T-cell (primary cell): ENCODE measurements at regions not wholly inside any gene's neighbourhood (a gene's known extent, or its start where the extent isn't known, plus 50 kb on each side); places are given as distances from the start of the nearest gene placed in this dataset.

Experiments used
- ATAC-seq, 4 experiments: fragments of 200-7000 bp in 3 of 4; fragments of 150-1000 bp in 1 of 4; cut with Tn5 transposase; replicated peaks in 1 of 4; 1 replicate in 3 of 4; 2 replicates in 1 of 4; pipeline ENCODE4 v1.10.0; 2021; ENCODE audit warnings: moderate library complexity in 3 of 4, mild to moderate bottlenecking in 2 of 4, moderate number of reproducible peaks in 1 of 4
- CTCF ChIA-PET, 2 donors: fragments of 300-600 bp; sonication (Branson Sonifier 250); formaldehyde crosslinking; loops; one replicate each; lab custom pipeline; 2022; ENCODE audit warnings: antibody characterized with exemption in 2 of 2; lab: Charles Lee
- POLR2A ChIA-PET, 2 donors: fragments of 300-600 bp; sonication (Branson Sonifier 250); formaldehyde crosslinking; loops; one replicate each; lab custom pipeline; 2022; ENCODE audit warnings: antibody characterized with exemption in 2 of 2; lab: Charles Lee
- DNase-seq, 35 experiments: peaks; one replicate each; pipeline versions ENCODE4 v3.0.0 to v3.0.0-alpha.2; 2013 to 2023
- H3K27ac ChIP-seq: one replicate; pipeline ENCODE4 v1.5.1; 2013; ENCODE audit warnings: low read length
- H3K27me3 ChIP-seq, 2 experiments: replicated peaks in 1 of 2; 1 replicate in 1 of 2; 2 replicates in 1 of 2; pipeline versions ENCODE4 v1.6.1 to v1.7.0; 2013; ENCODE audit warnings: low read length in 1 of 2, mixed read lengths in 1 of 2; ENCODE audit not compliant: control insufficient read depth in 2 of 2, insufficient read depth in 2 of 2; ENCODE audit errors: extremely low read depth in 1 of 2
- H3K36me3 ChIP-seq, 2 donors: 1 replicate in 1 of 2; 2 replicates in 1 of 2; pipeline versions ENCODE4 v1.6.1 to v1.7.0; 2013; ENCODE audit warnings: low read length in 1 of 2; ENCODE audit not compliant: control insufficient read depth in 2 of 2, insufficient read depth in 1 of 2; ENCODE audit errors: extremely low read depth in 1 of 2
- H3K4me1 ChIP-seq, 2 experiments: 1 replicate in 1 of 2; 2 replicates in 1 of 2; pipeline versions ENCODE4 v1.6.1 to v1.7.0; 2013; ENCODE audit warnings: low read length in 2 of 2, mixed read lengths in 1 of 2; ENCODE audit not compliant: insufficient read depth in 2 of 2, control insufficient read depth in 1 of 2; ENCODE audit errors: extremely low read depth in 1 of 2
- H3K4me3 ChIP-seq, 2 donors: 1 replicate in 1 of 2; 2 replicates in 1 of 2; pipeline versions ENCODE4 v1.5.1 to v1.7.0; 2013; ENCODE audit warnings: mild to moderate bottlenecking in 2 of 2, low read length in 1 of 2, moderate library complexity in 1 of 2; ENCODE audit not compliant: control insufficient read depth in 1 of 2; ENCODE audit errors: extremely low read depth in 1 of 2
- H3K9me3 ChIP-seq: 2 replicates; pipeline ENCODE4 v1.7.0; 2013
- H3K27ac Mint-ChIP-seq, 2 donors: one replicate each; pipeline ENCODE4 v1.8.0; 2020 to 2021; ENCODE audit warnings: mild to moderate bottlenecking in 2 of 2, mixed read lengths in 2 of 2
- H3K27me3 Mint-ChIP-seq, 2 donors: one replicate each; pipeline ENCODE4 v1.8.0; 2021 to 2022; ENCODE audit warnings: mixed read lengths in 2 of 2
- H3K36me3 Mint-ChIP-seq: one replicate; pipeline ENCODE4 v1.8.0; 2021; ENCODE audit warnings: mixed read lengths
- H3K4me1 Mint-ChIP-seq, 3 donors: one replicate each; pipeline ENCODE4 v1.8.0; 2020 to 2022; ENCODE audit warnings: mixed read lengths in 3 of 3, mild to moderate bottlenecking in 1 of 3
- H3K4me3 Mint-ChIP-seq, 3 donors: one replicate each; pipeline ENCODE4 v1.8.0; 2020 to 2022; ENCODE audit warnings: mild to moderate bottlenecking in 3 of 3, mixed read lengths in 3 of 3, moderate library complexity in 3 of 3
- H3K9me3 Mint-ChIP-seq, 3 donors: one replicate each; pipeline ENCODE4 v1.8.0; 2020 to 2022; ENCODE audit warnings: mixed read lengths in 3 of 3
- WGBS: methylation state at CpG from one replicate; pipeline ENCODE4 v1.1.5; 2013; ENCODE audit warnings: missing lambda C conversion rate; ENCODE audit not compliant: insufficient coverage; 5-methylcytosine and 5-hydroxymethylcytosine counted together

DNA sequence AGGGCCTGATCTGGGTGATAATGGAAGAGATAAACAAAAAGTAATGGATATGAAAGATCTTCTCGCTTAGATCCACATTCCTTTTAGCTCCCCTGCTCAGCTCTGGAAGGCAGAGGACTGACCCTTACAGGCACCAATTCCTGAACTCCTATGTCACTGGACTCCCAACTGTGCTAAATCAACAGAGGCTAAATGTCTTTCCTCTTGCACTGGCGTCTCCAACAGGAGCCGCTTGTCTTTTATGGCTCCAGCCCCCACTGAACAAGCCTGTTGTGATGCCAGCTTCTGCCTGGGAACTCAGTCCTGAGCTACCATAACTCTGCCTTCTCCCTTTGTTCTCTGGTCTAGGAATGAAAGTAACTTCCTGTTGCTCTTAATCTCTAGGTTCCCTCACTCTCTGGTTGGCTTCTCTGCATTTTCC is 142.1 kb upstream of the COL11A1 start:
- POLR2A ChIA-PET = no interaction called here

DNA sequence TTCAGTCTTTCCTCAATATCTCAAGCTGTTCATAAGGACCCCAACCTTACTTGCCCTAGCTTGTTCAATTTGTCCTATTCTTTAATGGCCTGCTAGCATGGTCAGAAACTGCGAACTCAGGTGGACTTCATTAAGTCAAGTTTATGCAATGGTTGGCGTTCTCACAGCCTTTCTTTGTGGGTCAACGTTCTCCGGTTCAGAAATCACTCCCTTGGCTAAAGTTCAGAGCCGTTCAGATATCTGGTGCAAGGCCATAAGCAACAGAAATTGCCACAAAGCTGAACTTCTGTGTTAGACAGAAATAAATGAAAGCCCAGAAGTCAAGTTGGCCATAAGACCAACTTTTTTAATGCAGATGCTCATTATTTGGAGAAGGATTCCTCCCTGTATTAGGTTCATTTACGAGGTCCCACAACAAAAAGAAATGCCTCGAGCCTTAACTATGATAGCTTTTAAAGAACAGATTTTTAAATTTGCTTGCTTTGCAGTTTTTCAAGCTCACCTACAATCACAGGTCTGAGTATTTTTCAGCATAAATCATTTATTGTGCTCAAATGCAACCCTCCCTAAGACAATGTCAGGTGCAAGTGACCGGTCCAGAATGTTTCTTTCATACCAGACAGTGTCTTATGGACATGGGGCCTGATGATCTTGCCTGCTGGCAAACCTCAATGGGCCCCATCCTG is 140.2 kb upstream of the COL11A1 start:
- Histone ChIP-seq H3K36me3 (no peaks in the 10 kb centered on the region), H3K4me3 (no peak overlapping the region), H3K27me3 (no peaks in the 10 kb centered on the region), H3K27ac (no peak overlapping the region), H3K9me3 (no peaks in the 10 kb centered on the region), H3K4me1 (no peaks in the 10 kb centered on the region)
- no peaks in the 10 kb centered on the region for H3K4me1 Mint-ChIP-seq
- H3K27ac Mint-ChIP-seq = no peak overlapping the region
- H3K36me3 Mint-ChIP-seq = no peaks in the 10 kb centered on the region
- H3K9me3 Mint-ChIP-seq = no peaks in the 10 kb centered on the region
- WGBS = 77% methylated on average over 7 of the region's 8 CpGs
- peaks cover 0 to 5% of the 10 kb centered on the region in 2 donors for H3K27me3 Mint-ChIP-seq
- POLR2A ChIA-PET = interaction anchor here in 1 of 2 donors (0.6 kb wide), 1 partner anchor 60 kb away, joined by 3 read pairs; no protein-coding TSS in a partner anchor
- no peak overlapping the region for H3K4me3 Mint-ChIP-seq
- no peak for DNase-seq
- no peak for ATAC-seq
- CTCF ChIA-PET = no interaction called here

More for the DNA sequence above, 142.1 kb upstream of the COL11A1 start:
- ATAC-seq (no peak), DNase-seq (no peak)
- Histone ChIP-seq H3K4me1 (no peaks in the 10 kb centered on the region), H3K36me3 (no peaks in the 10 kb centered on the region), H3K4me3 (no peak overlapping the region), H3K27me3 (no peaks in the 10 kb centered on the region), H3K9me3 (no peaks in the 10 kb centered on the region), H3K27ac (no peak overlapping the region)
- Mint-ChIP-seq H3K27ac (no peak overlapping the region), H3K4me3 (no peak overlapping the region), H3K36me3 (no peaks in the 10 kb centered on the region), H3K27me3 (peaks cover 0 to 5% of the 10 kb centered on the region in 2 donors), H3K9me3 (no peaks in the 10 kb centered on the region), H3K4me1 (no peaks in the 10 kb centered on the region)
- 74% methylated on average over 2 of the region's 3 CpGs for WGBS
- CTCF ChIA-PET = no interaction called here

DNA sequence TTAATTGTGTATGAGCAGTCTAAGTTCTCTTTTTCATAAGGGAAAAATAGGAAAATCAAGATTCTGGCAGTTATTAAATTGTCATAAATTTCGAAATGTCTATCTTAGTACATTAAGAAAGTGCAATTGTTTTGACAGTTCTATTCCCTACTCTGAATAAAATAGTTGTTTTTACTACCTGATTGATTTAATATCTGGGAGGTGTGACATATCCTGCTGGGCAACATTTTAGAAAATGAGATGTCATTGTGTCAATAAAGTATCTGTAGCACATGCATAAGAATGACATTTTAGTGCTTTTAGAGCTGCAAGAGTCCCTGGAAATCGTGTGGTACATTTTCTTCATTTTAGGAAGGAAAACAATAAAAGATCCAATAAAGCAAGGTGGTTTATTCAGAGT is 139.2 kb upstream of the COL11A1 start:
- H3K4me1 Mint-ChIP-seq = no peaks in the 10 kb centered on the region
- no peak overlapping the region for H3K4me3 ChIP-seq
- no peaks in the 10 kb centered on the region for H3K36me3 Mint-ChIP-seq
- ChIA-PET CTCF (no interaction called here), POLR2A (no interaction called here)
- H3K4me1 ChIP-seq = no peaks in the 10 kb centered on the region
- H3K4me3 Mint-ChIP-seq = no peak overlapping the region
- no peaks in the 10 kb centered on the region for H3K36me3 ChIP-seq
- ATAC-seq = no peak
- 50% methylated on average over 1 of the region's 2 CpGs for WGBS
- H3K27me3 ChIP-seq = no peaks in the 10 kb centered on the region
- no peak overlapping the region for H3K27ac ChIP-seq
- H3K9me3 ChIP-seq = no peaks in the 10 kb centered on the region
- H3K9me3 Mint-ChIP-seq = no peaks in the 10 kb centered on the region
- DNase-seq = no peak
- peaks cover 0 to 5% of the 10 kb centered on the region in 2 donors for H3K27me3 Mint-ChIP-seq
- no peak overlapping the region for H3K27ac Mint-ChIP-seq

DNA sequence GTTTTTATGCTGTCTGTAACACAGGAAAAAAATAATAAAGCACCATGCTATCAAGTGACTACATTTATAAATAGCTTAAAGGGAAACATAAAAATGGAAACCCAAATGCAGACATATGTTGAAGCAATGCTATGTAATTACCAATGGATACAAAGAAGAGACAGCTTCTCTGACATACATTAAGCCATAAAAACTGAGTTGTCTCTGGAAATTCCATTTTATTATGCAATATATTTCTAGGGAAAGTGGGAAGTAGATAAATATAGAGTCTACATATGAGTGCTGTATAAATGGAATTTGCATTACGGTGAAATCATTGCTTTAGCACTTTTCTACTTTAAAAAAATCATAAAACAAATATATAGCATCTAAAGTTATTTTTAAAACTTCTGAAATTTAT is 135.2 kb upstream of the COL11A1 start:
- no peaks in the 10 kb centered on the region for H3K4me1 Mint-ChIP-seq
- whole genome bisulfite sequencing = no CpG with 5 or more reads among the region's 1 CpG
- peaks cover 3 to 5% (median 3%) of the 10 kb centered on the region in 3 donors for H3K9me3 Mint-ChIP-seq
- ChIA-PET CTCF (no interaction called here), POLR2A (no interaction called here)
- no peak overlapping the region for H3K4me3 Mint-ChIP-seq
- DNase-seq = no peak
- no peak overlapping the region for H3K27ac ChIP-seq
- H3K36me3 ChIP-seq = no peaks in the 10 kb centered on the region
- H3K27me3 Mint-ChIP-seq = no peaks in the 10 kb centered on the region
- no peak overlapping the region for H3K27ac Mint-ChIP-seq
- no peaks in the 10 kb centered on the region for H3K9me3 ChIP-seq
- ATAC-seq = no peak
- no peaks in the 10 kb centered on the region for H3K36me3 Mint-ChIP-seq
- H3K4me3 ChIP-seq = no peak overlapping the region
- no peaks in the 10 kb centered on the region for H3K27me3 ChIP-seq
- H3K4me1 ChIP-seq = no peaks in the 10 kb centered on the region

DNA sequence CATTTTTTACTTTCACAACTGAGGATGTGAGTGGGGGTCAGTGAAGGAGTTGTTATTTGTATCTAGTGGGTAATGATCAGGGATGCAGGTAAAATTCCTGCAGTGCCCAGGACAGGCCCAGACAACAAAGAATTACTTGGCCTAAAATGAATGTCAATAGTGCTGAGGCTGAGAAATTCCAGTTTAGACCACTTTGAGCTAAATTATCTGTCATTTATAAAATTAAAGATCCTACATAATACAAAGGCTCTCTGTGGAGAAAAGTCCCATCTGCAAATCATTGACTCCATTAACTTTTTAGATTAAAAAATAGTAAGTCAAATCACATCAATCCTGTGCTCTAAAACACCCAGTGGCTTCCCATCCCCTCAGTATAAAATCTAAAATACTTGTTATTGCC is 130.7 kb upstream of the COL11A1 start:
- H3K27me3 ChIP-seq = no peaks in the 10 kb centered on the region
- Mint-ChIP-seq H3K4me1 (no peaks in the 10 kb centered on the region), H3K4me3 (no peak overlapping the region), H3K27me3 (no peaks in the 10 kb centered on the region), H3K9me3 (peaks cover 4 to 12% (median 5%) of the 10 kb centered on the region in 3 donors), H3K36me3 (no peaks in the 10 kb centered on the region), H3K27ac (no peak overlapping the region)
- no peaks in the 10 kb centered on the region for H3K36me3 ChIP-seq
- no peaks in the 10 kb centered on the region for H3K9me3 ChIP-seq
- ChIA-PET CTCF (no interaction called here), POLR2A (no interaction called here)
- no peak overlapping the region for H3K27ac ChIP-seq
- no peak for DNase-seq
- H3K4me3 ChIP-seq = no peak overlapping the region
- no peak for ATAC-seq
- no peaks in the 10 kb centered on the region for H3K4me1 ChIP-seq

DNA sequence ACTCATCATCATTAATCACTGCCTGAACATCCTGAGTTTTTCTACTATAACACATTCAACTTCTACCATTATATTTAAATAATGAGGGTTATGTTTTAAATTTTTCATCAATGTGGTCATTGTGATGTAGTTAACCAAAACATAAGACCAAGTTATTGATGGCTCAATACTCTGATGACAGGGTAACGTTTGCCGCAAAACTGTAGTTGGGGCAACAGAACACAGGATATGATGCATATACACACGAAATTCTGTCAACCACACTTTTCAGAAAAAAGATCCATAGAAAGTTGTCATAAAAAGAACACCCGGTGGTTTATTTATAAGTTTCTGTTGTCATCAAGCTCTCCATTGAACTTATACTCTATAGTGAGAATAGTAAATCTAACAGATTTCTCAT is 121.7 kb upstream of the COL11A1 start:
- ChIA-PET POLR2A (no interaction called here), CTCF (no interaction called here)
- Histone ChIP-seq H3K4me1 (no peaks in the 10 kb centered on the region), H3K36me3 (no peaks in the 10 kb centered on the region), H3K27me3 (no peaks in the 10 kb centered on the region), H3K4me3 (no peak overlapping the region), H3K27ac (no peak overlapping the region), H3K9me3 (no peaks in the 10 kb centered on the region)
- no peaks in the 10 kb centered on the region for H3K36me3 Mint-ChIP-seq
- H3K4me1 Mint-ChIP-seq = no peaks in the 10 kb centered on the region
- no peak for ATAC-seq
- no CpG with 5 or more reads among the region's 4 CpGs for WGBS
- no peak overlapping the region for H3K27ac Mint-ChIP-seq
- H3K27me3 Mint-ChIP-seq = no peaks in the 10 kb centered on the region
- no peak overlapping the region for H3K4me3 Mint-ChIP-seq
- H3K9me3 Mint-ChIP-seq = no peaks in the 10 kb centered on the region
- no peak for DNase-seq

DNA sequence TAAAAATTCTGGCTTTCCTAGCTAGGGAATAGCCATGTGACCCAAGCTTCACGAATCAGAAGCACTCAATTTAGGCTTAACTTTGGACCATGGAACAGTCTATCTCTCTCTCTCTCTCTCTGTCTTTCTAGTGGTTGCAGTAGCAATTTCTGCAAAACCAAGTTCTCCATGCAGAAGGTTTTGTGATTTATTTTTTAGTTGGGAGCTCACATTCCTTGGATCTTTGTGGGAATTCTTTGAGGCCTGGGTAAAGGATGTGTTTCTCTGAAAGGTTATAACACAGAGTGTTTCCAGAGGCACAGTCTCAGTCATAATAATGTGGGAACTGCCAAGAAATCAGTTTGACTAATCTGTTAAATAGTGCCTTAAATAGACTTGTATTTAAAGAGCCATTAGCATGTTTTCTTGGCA is 112.3 kb upstream of the COL11A1 start:
- no CpG with 5 or more reads among the region's 1 CpG for WGBS
- H3K9me3 ChIP-seq = no peaks in the 10 kb centered on the region
- H3K4me1 Mint-ChIP-seq = no peaks in the 10 kb centered on the region
- no peak for DNase-seq
- CTCF ChIA-PET = no interaction called here
- no peak for ATAC-seq
- no peaks in the 10 kb centered on the region for H3K27me3 ChIP-seq
- no peaks in the 10 kb centered on the region for H3K9me3 Mint-ChIP-seq
- no peak overlapping the region for H3K27ac Mint-ChIP-seq
- H3K4me3 ChIP-seq = no peak overlapping the region
- H3K27ac ChIP-seq = no peak overlapping the region
- H3K4me3 Mint-ChIP-seq = no peak overlapping the region
- POLR2A ChIA-PET = interaction anchor here in 1 of 2 donors (0.7 kb wide), 1 partner anchor 1080 kb away, joined by 3 read pairs; no protein-coding TSS in a partner anchor
- H3K27me3 Mint-ChIP-seq = no peaks in the 10 kb centered on the region
- no peaks in the 10 kb centered on the region for H3K36me3 Mint-ChIP-seq
- H3K4me1 ChIP-seq = no peaks in the 10 kb centered on the region
- no peaks in the 10 kb centered on the region for H3K36me3 ChIP-seq
